DND-41 (cell line): ENCODE measurements at regions not wholly inside any gene's neighbourhood (a gene's known extent, or its start where the extent isn't known, plus 50 kb on each side); places are given as distances from the start of the nearest gene placed in this dataset.

Source experiments
- ATAC-seq: fragments of 200-7000 bp; cut with Tn5 transposase; 3 replicates; pipeline ENCODE4 v1.9.1; 2021; ENCODE audit warnings: low read depth; ENCODE audit not compliant: insufficient read depth
- DNase-seq: peaks from one replicate; pipeline ENCODE4 v3.0.0-alpha.2; 2020
- H2AFZ ChIP-seq: 2 replicates; pipeline ENCODE4 v1.6.0; 2012; ENCODE audit warnings: low read depth, low read length
- H3K27ac ChIP-seq: 2 replicates; pipeline ENCODE4 v1.5.1; 2012; ENCODE audit warnings: low read length, inconsistent platforms
- H3K27me3 ChIP-seq: fragments of 200-600 bp; sonication (generic); 2 replicates; pipeline ENCODE4 v1.6.0; 2012; ENCODE audit warnings: low read length, mild to moderate bottlenecking, inconsistent platforms; ENCODE audit not compliant: insufficient read depth, poor library complexity
- H3K36me3 ChIP-seq: 2 replicates; pipeline ENCODE4 v1.5.1; 2012; ENCODE audit warnings: low read length, inconsistent platforms; ENCODE audit not compliant: insufficient read depth
- H3K4me1 ChIP-seq: 2 replicates; pipeline ENCODE4 v1.5.1; 2012; ENCODE audit warnings: mild to moderate bottlenecking, low read length; ENCODE audit not compliant: insufficient read depth
- H3K4me2 ChIP-seq: 2 replicates; pipeline ENCODE4 v1.6.0; 2012; ENCODE audit warnings: mild to moderate bottlenecking, moderate library complexity, low read length, inconsistent platforms; ENCODE audit not compliant: insufficient read depth
- H3K4me3 ChIP-seq, 2 experiments: fragments of 200-600 bp in 1 of 2; shearing (Covaris generic) in 1 of 2; 2 replicates each; pipeline ENCODE4 v1.5.1; 2012 to 2016; ENCODE audit warnings: inconsistent platforms in 2 of 2, low read length in 2 of 2, mild to moderate bottlenecking in 2 of 2, low read depth in 1 of 2, moderate library complexity in 1 of 2
- H3K79me2 ChIP-seq: 2 replicates; pipeline ENCODE4 v1.6.0; 2012; ENCODE audit warnings: low read length, inconsistent platforms; ENCODE audit not compliant: insufficient read depth
- H3K9ac ChIP-seq: 2 replicates; pipeline ENCODE4 v1.6.0; 2012; ENCODE audit warnings: low read depth, mild to moderate bottlenecking, inconsistent platforms, low read length, moderate library complexity
- H3K9me3 ChIP-seq: 2 replicates; pipeline ENCODE4 v1.5.1; 2012; ENCODE audit warnings: low read length, moderate library complexity, mild to moderate bottlenecking, inconsistent platforms; ENCODE audit not compliant: insufficient read depth, severe bottlenecking
- H4K20me1 ChIP-seq: 2 replicates; pipeline ENCODE4 v1.6.0; 2012; ENCODE audit warnings: low read length; ENCODE audit not compliant: insufficient read depth
- EZH2 ChIP-seq: IDR thresholded peaks from 3 replicates; pipeline ENCODE4 v1.6.1; 2012; ENCODE audit warnings: borderline replicate concordance, low read depth, mild to moderate bottlenecking, moderate library complexity, low read length, inconsistent platforms; ENCODE audit not compliant: severe bottlenecking
- TF ChIP-seq, protein P1 (sequence below): IDR thresholded peaks from 2 replicates; pipeline ENCODE4 v1.5.1; 2012; ENCODE audit warnings: borderline replicate concordance, low read length, moderate library complexity, mild to moderate bottlenecking; ENCODE audit not compliant: poor library complexity, severe bottlenecking; ENCODE audit errors: extremely low read depth

DNA sequence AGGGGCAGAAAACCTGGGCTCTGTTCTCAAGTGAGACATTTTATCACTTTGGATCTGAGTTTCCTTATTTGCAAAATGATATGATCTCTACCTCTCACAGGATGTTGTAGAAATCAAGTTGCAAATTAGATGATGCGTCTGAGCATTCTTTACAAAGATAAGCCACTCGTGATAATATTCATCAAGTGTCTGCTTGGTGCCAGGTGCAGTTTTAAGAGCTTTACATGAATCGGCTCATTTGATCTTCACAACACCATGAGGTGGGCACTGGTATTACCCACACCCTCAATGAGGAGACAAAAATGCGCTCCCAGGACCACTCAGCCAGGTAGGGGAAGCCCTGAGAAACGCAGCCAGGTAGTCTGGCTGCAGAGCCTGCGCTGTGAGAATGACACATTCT is 59.1 kb upstream of the CA12 start:
- Histone ChIP-seq H3K27ac (no peak overlapping the region), H3K4me1 (peaks cover 16% of the 10 kb centered on the region), H3K4me2 (no peak overlapping the region), H3K9ac (no peak overlapping the region), H3K4me3 (no peak overlapping the region), H3K79me2 (no peaks in the 10 kb centered on the region), H2AFZ (no peak overlapping the region), H3K27me3 (no peaks in the 10 kb centered on the region), H3K9me3 (no peaks in the 10 kb centered on the region), H3K36me3 (no peaks in the 10 kb centered on the region), H4K20me1 (no peaks in the 10 kb centered on the region)
- TF ChIP-seq, protein P1, sequence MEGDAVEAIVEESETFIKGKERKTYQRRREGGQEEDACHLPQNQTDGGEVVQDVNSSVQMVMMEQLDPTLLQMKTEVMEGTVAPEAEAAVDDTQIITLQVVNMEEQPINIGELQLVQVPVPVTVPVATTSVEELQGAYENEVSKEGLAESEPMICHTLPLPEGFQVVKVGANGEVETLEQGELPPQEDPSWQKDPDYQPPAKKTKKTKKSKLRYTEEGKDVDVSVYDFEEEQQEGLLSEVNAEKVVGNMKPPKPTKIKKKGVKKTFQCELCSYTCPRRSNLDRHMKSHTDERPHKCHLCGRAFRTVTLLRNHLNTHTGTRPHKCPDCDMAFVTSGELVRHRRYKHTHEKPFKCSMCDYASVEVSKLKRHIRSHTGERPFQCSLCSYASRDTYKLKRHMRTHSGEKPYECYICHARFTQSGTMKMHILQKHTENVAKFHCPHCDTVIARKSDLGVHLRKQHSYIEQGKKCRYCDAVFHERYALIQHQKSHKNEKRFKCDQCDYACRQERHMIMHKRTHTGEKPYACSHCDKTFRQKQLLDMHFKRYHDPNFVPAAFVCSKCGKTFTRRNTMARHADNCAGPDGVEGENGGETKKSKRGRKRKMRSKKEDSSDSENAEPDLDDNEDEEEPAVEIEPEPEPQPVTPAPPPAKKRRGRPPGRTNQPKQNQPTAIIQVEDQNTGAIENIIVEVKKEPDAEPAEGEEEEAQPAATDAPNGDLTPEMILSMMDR, result no peak
- no peak for TF ChIP-seq EZH2
- DNase-seq (no peak), ATAC-seq (no peak)

DNA sequence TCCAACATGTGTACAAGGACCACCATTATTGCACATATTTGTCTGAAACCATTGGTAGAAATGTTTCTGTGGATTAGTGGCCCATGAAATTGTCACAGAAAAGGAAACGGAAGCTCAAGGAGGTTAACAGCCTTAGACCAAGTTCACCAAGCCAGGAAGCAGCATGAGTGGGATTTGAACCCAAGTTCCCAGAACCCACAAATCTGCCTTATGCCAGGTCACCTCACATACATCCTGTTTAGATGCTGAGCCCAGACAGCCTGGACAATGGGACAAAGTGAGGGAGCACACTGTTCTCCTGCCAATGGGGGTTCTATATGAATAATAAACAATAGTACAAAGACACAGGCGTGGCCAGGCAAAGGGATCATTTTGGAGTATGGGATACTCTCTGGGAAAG is 59.6 kb upstream of the CA12 start:
- Histone ChIP-seq H3K4me1 (peaks cover 13% of the 10 kb centered on the region), H3K79me2 (no peaks in the 10 kb centered on the region), H3K9me3 (no peaks in the 10 kb centered on the region), H3K27ac (no peak overlapping the region), H3K36me3 (no peaks in the 10 kb centered on the region), H3K9ac (no peak overlapping the region), H4K20me1 (no peaks in the 10 kb centered on the region), H3K4me3 (no peak overlapping the region), H3K27me3 (no peaks in the 10 kb centered on the region), H2AFZ (no peak overlapping the region), H3K4me2 (no peak overlapping the region)
- DNase-seq, result no peak
- no peak for ATAC-seq
- TF ChIP-seq EZH2, result no peak
- TF ChIP-seq, protein P1, result no peak

DNA sequence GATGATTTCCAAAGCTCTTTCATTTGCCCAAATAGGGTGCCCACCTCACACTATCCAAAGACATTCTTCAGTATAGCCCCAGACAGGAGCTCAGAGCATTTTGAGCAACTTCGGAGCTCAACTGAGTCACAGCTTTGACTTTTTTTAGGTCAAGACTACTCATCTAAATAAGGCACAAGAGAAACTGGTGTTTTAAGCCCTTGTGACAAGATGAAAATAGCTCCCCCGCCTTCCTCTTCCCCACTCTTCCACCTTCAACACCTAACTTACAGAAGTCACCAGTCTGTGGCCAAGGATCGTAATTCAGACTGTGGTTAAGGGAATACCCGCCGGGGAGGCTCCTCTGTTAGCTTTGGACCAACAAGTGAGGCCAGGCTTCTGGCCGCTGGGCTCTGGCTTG is 60.4 kb upstream of the CA12 start:
- ATAC-seq, result no peak

DNA sequence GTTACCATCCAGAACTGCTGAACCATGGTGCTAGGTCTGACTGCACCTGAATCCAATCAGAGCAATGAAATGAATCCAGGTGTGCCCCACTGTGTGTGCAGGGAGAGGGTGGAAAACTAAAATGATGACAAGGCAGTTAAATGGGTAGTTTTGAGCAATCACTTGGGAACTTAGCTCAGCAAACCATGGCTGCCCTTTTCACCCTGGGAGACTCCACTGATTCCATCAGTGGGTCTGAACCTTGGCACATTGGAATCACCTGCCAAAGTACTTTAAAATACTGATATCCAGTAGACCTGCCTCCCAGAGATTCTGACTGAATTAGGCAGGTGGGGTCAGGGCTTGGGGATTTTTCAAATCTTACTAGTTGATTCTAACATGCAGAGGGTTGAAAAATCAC is 59.8 kb upstream of the USP3 start:
- H3K36me3 ChIP-seq, result no peaks in the 10 kb centered on the region
- H3K9ac ChIP-seq, result no peak overlapping the region
- no peak overlapping the region for H3K27ac ChIP-seq
- no peaks in the 10 kb centered on the region for H3K4me1 ChIP-seq
- no peaks in the 10 kb centered on the region for H3K79me2 ChIP-seq
- no peak overlapping the region for H3K4me2 ChIP-seq
- no peaks in the 10 kb centered on the region for H3K9me3 ChIP-seq
- no peak for DNase-seq
- H2AFZ ChIP-seq, result no peak overlapping the region
- no peak overlapping the region for H3K4me3 ChIP-seq
- no peak for ATAC-seq
- no peaks in the 10 kb centered on the region for H4K20me1 ChIP-seq
- TF ChIP-seq, protein P1, result no peak
- TF ChIP-seq EZH2, result no peak
- H3K27me3 ChIP-seq, result no peaks in the 10 kb centered on the region

More for the DNA sequence above, 60.4 kb upstream of the CA12 start:
- TF ChIP-seq, protein P1, result no peak
- no peak for TF ChIP-seq EZH2
- H3K79me2 ChIP-seq, result no peaks in the 10 kb centered on the region
- no peaks in the 10 kb centered on the region for H3K27me3 ChIP-seq
- no peak overlapping the region for H2AFZ ChIP-seq
- H3K4me3 ChIP-seq, result no peak overlapping the region
- no peak for DNase-seq
- no peak overlapping the region for H3K9ac ChIP-seq
- H3K4me1 ChIP-seq, result peaks cover 5% of the 10 kb centered on the region
- no peak overlapping the region for H3K4me2 ChIP-seq
- H4K20me1 ChIP-seq, result no peaks in the 10 kb centered on the region
- H3K36me3 ChIP-seq, result no peaks in the 10 kb centered on the region
- no peak overlapping the region for H3K27ac ChIP-seq
- no peaks in the 10 kb centered on the region for H3K9me3 ChIP-seq
